ENCODE measurements at regions not wholly inside any gene's neighbourhood (a gene's known extent, or its start where the extent isn't known, plus 50 kb on each side); places are given as distances from the start of the nearest gene placed in this dataset.

DNA sequence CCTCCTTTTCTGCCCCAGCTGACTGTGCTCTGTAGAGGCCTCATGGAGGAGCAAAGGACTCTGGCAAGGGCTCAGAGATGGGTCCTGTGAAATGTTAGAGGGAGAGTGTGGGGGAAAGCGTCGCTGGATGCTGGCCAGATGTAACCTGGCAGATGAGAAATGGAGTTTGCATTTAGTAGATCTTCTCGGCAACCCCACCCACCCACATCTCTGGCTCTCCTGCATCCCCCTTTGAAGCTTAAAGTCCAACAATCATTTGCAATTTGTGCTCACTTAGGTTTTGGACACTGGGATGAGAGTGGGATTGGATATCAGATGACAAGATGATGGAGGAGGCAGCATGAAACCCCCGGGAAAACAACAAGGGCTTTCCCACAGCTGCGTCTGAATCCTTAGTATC is 523.6 kb upstream of the MCTP2 start:
- DNase-seq (ENCODE audit: low spot score), result no peak
- TF ChIP-seq, protein P1, sequence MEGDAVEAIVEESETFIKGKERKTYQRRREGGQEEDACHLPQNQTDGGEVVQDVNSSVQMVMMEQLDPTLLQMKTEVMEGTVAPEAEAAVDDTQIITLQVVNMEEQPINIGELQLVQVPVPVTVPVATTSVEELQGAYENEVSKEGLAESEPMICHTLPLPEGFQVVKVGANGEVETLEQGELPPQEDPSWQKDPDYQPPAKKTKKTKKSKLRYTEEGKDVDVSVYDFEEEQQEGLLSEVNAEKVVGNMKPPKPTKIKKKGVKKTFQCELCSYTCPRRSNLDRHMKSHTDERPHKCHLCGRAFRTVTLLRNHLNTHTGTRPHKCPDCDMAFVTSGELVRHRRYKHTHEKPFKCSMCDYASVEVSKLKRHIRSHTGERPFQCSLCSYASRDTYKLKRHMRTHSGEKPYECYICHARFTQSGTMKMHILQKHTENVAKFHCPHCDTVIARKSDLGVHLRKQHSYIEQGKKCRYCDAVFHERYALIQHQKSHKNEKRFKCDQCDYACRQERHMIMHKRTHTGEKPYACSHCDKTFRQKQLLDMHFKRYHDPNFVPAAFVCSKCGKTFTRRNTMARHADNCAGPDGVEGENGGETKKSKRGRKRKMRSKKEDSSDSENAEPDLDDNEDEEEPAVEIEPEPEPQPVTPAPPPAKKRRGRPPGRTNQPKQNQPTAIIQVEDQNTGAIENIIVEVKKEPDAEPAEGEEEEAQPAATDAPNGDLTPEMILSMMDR (IDR thresholded peaks at IDR 0.05), result no peak
- ATAC-seq (ENCODE audit: low FRiP score), result peak; percentile 26

DNA sequence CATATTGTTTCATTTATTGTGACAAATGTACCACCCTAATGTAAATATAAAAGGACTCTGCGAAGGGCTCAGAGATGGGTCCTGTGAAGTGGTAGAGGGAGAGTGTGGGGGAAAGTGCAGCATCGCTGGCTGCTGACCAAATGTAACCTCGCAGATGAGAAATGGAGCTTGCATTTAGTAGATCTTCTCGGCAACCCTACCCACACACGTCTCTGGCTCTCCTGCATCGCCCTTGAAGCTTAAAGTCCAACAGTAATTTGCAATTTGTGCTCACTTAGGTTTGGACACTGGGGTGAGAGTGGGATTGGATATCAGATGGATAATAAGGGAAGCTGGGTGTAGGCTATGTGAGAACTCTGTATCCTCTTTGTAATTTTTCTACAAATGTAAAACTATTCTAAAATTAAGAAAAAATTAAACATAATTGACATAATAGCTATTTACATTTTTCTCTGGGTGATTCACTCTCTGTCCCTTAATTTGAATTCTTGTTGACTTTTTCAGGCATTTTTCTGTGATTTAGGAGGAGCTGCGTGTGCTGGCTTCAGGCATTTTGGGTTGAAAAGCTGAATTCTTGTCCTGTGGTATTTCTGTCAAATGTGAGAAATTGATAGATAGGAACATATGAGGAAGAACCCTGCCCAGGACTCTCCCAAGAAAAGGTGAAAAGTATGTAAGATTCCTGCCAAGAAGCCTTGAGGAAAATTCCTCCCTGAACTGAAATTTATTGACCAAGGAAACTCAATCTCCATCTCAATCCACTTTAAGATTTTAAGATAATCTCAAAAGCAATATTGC is 524.7 kb upstream of the MCTP2 start:
- peak; percentile 52 for ATAC-seq (ENCODE audit: low FRiP score)
- no peak for DNase-seq (ENCODE audit: low spot score)
- TF ChIP-seq, protein P1 (IDR thresholded peaks at IDR 0.05), result no peak

DNA sequence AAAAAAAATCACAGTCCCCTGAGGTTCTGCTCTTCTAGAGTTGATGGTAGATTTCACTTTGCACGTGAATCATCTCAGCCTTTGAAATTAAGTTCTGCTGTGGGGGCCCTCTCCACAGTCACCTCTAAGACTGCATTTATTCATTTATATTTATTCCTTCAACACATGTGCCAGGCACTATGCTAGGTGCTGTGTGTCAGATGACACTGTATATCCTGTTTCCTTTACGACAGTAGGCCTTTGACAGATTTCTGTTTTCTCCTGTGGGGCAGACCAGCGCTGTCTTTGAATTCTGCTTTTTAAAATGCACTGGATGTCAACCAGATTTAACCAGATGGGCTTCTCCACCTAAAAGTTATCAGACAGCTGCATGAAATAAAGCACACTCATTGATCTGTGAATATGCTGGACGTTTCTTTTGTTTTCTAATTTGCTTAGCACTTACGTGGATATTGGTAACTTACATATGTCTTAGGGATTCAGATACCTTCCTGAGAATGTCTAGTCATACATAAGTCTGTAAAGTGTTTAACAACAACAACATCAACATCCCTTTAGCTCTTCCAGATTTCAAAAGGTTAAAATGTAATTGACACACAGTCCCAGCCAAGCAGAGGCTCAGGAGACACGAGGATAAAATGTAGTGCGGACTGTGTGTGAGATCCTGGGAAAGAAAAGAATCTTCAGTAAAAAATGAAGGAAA is 525.5 kb upstream of the MCTP2 start:
- TF ChIP-seq, protein P1 (IDR thresholded peaks at IDR 0.05), result no peak
- no peak for ATAC-seq (ENCODE audit: low FRiP score)
- no peak for DNase-seq (ENCODE audit: low spot score)

DNA sequence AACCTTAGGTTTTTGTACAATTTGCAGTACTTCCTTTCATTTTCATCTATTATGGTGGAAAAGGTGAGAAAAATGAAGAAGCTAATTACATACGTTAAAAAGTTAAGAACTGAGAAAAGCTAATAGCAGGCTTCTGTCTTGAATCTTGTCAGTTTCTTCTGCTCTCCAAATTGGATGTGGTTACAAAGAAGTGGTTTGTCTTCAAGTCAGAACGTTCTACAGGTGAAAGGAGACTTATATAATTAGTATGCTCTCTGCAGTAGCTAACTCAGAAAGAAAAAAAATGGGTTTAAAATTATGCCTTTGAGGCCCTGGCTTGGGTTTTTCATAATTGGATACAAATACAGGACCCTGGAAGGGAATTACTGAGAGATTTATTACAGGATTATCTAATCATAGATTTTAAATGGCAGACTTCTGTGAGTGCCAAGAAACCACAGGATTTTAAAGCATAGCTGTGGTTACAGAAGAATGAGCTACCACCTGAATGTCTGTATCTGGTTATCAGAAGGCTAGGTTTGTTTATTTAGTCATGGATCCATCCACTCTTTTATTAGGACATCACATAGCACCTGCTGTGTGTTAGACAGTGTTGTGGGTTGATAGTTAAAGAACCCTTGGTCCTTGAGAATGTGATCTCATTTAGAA is 528.1 kb upstream of the MCTP2 start:
- no peak for DNase-seq (ENCODE audit: low spot score)
- TF ChIP-seq, protein P1 (IDR thresholded peaks at IDR 0.05), result no peak
- no peak for ATAC-seq (ENCODE audit: low FRiP score)

DNA sequence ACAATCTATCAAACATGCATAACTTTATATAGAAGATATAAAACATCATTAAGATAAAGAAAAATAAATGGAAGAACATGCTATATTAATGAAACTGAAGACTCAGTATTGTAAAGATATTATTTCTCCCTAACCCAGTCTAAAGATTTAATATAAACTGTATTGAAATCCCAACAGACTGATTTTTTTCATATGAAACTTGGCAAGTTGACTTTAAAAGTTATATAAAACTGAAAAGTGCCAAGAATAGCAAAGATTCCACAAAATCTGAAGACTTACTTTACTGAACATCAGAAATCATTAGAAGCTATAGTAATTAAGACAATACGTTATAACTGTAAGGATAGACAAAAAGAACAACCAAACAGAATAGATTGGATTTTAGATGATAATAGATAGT is 531.3 kb upstream of the MCTP2 start:
- TF ChIP-seq, protein P1 (IDR thresholded peaks at IDR 0.05), result no peak
- ATAC-seq (ENCODE audit: low FRiP score), result no peak
- no peak for DNase-seq (ENCODE audit: low spot score)

DNA sequence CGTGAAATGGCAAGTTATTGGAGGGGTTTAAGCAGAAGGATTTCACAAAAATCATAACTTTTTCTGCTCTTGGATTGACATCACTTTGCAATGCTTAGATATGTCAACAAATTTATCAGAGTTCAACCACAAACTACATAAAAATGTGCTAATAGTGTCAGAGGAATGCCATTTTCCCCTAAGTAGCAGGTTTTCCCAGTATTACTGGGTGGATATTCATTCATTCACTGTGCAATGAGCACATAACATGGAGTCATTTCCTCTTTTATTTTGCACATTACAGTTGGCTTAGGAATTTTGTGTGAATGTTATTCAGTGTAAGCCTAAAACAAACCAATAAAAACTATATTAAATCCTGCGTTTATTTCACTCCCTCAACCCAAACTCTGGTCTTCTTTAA is 537.3 kb upstream of the MCTP2 start:
- TF ChIP-seq, protein P1 (IDR thresholded peaks at IDR 0.05), result no peak
- ATAC-seq (ENCODE audit: low FRiP score), result no peak
- DNase-seq (ENCODE audit: low spot score), result no peak
